HG03103 (cell line): ENCODE measurements at regions not wholly inside any gene's neighbourhood (a gene's known extent, or its start where the extent isn't known, plus 50 kb on each side); places are given as distances from the start of the nearest gene placed in this dataset.

Experiments
- ATAC-seq: cut with Tn5 transposase; IDR thresholded peaks from one replicate; pipeline ENCODE4 v1.9.1; 2021; ENCODE audit warnings: low read depth; ENCODE audit not compliant: unreplicated experiment

DNA sequence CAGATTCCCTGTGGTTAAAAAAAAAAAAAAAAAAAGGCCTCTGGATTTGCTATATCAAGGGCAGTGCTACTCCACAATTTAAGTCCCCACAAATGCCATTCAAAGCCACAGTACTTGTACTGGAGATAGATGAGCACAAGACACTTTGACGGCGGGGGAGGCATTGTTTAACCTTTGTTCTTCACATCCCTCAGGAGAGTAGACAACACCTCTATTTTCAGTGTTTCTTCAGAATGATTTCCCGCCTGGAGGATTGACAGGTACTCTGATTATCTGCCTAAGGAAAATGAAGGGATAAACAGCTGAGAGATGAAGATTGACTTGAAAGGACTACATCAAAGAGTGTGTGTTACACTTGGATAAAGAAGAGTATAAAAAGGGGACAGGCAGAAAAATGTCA is 58.7 kb downstream of the OTOL1 start:
- no peak for ATAC-seq

DNA sequence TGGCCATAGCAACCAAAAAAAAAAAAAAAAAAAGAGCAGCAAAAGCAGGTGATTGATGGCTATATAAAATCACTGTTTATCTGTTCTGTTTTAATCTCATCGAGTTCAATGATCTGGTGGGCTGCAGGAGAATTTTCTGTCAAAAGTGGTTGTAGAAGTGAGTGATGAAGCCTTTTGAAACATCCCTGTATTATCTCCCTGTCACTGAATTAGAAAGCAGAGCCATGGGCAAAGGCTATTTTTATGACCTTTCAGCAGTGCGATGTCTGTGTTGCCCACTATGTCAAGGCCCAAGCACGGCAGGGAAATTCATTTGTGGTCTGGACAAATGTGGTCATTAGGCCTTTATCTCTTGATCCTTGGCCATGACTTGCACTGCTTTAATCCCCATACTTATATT is 59.9 kb downstream of the OTOL1 start:
- ATAC-seq: no peak

DNA sequence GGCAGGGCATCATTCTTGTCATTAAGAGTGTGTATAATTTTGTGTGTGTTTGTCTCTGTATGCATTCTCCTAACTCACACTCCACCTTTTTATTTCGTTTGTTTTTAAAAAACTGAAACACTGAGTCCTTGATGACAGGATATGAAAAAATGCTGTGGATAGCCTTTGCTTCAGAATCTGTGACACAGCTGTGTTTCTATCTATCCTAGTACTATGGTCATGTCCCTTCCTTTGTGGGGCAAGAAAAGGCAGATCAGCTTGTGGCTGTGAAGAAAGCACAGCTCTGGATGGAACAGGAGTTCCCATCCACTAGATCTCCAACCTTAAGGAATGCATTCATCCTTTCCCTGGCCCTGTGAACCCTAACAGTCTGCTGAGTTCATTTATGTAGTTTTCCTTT is 60.3 kb downstream of the OTOL1 start:
- no peak for ATAC-seq

DNA sequence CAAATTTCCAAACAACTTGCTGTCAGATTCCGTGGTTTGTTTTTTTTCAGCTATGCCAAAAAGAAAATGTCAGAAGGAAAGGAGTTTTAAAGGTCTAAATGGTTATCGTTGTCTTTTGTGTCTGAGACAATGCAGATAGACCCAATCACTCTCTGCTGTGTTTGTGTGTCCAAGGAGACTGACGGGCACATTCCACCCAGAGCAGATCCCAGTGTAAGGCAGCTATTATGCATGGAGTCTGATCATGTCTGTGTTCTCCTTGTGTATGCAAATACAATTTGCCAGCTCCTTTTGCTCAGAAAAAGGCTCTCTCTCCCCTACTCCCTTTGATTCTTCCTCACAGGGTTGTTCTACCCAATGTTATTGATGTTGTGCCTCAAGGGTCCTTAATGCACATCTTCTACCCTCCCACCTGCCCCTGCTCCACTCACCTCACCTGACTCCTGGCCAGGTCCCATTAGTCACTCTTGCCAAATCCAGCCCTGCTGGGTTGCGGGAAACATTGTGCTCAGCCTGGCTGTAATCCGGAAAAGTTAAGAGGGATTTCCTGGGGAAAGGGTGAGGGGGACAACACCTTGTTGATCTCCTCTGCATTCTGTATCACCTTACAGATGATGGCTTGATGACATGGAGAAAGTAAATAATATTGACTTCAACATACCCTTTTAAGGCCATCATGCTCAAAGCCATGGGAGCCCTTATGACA is 61.0 kb downstream of the OTOL1 start:
- no peak for ATAC-seq

DNA sequence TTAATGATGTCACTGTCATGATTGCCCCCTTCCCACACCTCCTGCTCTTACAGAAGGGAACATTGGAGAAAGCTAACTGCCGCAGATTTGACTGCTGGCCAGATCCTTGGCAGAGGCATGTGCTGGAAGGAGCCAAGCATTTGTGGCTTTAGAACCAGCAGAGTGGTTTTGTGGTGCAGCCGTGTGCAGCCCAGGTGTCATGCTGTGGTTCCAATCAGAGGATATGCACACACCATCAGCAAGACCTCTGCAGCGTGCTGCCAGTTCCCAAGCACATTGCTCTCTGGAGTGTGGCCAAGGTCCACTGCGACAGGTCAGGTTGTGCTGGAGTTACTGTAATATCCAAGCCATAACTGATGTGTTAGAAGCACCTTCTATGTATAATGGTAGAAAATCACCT is 61.6 kb downstream of the OTOL1 start:
- no peak for ATAC-seq

DNA sequence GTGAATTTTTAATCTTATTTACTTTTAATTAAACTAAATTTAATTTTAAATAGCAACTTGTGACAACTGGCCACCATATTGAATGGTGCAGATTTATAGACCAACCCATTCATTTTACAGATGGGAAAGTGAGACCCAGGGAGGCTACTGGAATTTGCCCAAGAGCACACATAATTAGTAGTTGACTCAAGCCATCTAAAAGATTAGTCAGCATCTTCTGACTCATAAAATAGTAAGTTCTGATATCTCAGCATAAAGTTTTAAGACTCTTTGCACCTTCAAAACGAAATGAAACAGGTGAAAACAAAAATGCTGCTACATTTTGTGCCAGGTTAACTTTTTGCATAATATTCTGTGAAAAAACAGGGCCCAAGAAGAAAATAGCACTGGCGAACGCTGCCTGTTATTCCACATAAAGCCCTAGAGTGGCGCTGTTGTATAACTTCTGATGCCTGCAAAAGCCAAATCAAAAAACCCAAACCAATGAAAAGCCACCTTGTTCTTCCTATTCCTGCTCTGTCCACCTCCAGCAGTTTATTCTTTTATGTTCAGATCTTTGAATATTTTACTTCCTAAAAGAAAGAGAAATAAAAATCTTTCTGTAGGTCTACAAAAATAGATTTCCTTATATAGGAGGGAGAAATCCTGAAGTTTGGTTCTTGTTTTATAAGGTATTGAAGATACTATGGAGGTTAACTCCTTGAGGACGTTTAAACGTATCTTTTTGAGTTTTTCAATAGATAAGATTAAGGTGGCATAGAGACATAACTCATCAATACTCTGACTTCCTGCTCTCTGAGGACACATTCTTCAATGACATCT is 62.8 kb downstream of the OTOL1 start:
- peak; percentile 60 for ATAC-seq

DNA sequence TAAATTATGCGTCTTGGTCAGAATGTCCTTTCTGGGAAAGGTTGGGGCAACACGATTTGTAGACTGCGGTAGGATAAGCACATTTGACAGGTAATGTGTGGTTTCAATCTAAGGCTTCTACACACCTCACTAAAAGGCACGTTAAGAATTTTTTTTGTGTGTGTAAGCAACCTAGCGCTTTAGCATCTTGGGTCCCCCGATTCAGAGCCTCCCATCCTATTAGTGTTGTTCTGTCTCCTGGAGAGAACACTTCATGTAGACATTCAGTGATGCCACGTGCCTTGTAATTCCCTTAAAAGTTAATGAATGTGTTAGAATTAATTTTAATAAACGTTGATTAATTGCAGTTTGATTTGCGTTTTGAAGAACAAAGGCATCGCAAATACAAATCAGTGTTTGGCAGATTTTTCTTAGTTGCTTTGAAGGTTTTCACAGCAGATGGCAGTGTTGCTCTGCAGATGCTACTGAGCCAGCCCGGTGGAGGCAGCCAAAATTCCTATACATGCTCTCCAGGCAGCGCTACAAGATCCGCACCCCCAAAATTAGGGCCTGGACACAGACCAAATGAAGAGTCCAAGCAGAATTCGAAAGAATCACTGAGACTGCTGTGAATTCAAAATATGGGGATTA is 63.5 kb downstream of the OTOL1 start:
- ATAC-seq: no peak

DNA sequence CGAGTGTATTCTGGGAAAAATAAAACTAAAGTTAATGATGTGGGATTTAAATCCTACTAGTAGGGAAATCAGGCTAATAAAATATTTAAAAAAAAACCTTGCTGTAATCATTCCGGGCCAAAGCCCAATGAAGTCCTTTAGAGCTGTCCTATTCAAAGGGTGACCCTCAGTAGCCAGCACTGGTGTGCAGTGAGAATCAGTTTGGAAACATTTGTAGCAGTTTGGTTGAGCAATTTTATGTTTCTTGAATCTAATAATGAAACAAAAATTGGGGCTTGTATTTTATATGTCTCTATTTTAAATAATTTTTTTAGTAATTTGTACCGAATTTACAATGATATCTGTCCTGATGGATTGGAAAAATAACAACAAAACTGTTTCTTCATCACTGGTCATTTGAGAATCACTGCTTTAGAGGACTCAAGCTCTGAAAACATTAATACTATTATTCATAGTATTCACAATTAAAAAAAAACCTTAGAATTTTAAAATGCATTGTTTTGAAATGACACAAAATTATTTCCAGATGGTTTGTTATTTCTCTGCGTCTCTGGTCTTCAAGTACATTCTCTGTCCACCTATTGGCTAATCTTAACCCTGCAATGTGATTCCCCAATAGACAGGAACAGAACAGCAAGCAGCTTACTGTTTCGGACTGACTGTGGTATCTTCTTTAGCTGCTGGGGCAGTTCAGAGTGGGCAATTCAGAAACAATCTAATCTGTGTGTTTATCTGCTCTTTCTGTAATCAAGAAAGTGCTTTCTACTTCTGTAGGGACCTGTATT is 71.2 kb downstream of the OTOL1 start:
- ATAC-seq: no peak

DNA sequence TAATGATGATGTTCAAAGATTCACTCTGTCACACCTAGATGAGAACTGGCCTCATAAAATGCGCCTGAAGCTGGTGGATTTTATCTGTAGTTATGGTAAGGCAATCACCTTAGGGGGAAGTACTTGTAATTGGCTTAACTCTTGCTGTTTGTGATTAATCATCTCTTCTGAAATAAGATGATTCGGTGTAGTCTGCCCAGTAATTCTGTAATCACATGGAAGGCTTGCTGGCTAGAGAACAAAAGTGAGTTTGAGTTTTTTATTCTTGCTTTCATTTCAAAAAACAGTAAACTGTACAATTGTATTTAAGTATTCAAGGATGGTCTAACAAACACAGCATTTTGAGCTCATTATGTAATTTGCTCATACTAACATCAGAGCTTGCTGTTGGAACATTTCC is 72.1 kb downstream of the OTOL1 start:
- ATAC-seq: no peak

DNA sequence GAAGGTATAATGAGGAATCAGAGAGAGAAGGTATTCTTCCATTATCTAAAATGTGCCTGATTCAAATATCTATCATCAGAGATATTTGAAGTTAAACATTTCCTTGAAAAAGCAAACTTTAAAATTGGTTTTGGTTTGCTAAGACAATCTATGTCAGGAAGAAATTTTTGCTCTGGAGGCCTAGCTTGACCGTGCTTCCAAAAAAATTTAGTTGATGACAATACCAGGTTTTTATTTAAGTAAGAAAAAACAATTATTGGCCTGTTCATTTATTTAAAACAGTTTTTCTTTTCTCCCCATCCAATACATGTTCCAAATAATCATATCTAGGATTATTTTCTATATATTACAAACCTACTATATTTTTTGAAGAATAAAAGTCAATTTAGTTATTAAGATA is 75.3 kb downstream of the OTOL1 start:
- ATAC-seq: no peak

DNA sequence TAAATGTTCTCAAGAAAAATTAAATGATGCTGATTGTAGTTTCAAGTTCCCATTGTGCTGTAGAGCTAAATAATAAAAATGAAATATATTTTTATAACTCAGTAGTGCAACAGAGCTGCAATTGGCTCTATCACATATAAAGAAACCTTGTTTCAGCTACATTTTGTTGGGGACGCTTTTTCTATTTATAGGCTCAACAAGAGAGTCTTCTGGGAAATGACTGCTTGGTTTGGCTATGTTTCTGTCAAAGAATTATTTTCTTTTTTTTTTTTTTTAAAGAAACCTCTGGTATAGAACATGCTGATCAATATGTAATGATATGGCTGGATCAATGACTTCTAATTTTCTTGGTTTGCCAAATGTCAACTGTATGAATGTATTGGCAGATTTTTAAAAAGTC is 76.5 kb downstream of the OTOL1 start:
- no peak for ATAC-seq

DNA sequence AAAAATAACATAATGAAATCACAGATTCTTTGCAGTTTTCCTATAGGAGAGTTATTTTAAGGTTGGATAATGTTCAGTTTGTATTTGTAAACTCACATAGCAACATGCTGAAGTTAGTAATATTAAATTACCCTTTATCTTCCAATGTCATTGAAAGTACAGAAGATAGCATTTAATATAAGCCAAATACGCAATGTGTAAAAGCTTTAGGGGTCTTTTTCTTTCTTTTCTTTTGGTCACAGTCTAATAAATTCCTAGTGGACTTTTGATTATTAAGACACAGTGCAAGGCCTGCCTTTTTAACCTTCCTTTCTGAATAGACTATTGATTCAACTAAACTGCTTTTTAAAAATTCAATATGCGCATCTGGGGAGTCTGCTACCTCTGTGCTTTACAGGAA is 79.3 kb downstream of the OTOL1 start:
- ATAC-seq: no peak

DNA sequence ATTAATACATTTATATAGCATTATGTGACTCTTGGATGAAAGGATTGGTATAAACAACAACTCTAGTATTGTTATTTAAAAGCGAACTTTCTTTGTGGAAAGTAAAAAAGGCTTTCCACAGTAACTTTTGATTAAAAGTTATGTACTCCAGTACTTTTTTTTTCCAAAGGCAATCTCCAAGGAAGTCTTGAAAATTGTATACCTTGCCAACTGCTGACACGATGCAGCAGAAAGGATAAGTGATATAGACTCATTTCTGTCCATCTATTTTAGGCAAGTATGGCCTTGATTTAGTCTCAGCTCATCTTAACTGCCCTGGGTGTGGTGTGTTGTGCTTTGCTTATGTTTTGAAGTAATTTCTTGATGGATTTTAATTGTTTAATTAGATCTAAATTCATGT is 79.7 kb downstream of the OTOL1 start:
- ATAC-seq: no peak

DNA sequence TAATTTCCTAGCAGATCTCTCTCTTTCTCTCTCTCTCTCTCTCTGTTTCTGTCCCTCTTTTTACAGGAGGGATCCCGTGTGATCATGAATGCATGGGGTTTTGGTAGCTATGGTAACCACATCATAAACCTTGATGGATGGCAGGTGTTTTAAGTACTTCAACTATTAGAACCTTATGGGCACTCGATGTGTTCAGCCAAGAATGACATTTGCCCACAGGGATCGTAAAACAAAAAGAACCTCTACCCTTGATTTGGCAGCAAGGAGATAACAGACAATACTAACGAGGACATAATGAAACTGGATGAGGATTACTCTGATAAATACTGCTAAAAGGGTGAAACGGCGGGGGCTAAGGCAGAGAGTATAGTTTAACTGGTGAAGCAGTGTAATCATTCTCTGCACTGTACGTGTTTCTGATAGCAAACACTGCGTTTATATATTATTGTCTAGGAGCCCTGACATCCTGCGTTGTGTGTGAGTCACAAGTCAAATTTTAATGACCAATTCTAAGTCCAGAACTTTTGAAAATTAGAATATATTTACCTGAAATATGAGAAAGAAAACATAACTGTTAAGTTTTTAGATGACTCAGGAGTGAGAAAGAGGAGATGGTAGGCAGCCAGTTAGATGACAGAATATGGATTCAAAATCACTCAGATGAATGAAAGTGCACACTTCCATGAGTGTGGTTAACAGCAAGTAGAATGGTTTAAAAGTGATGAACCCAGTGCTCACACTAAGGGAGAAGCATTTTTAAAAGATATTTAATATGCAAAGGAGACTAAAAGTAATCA is 80.3 kb downstream of the OTOL1 start:
- ATAC-seq: no peak

DNA sequence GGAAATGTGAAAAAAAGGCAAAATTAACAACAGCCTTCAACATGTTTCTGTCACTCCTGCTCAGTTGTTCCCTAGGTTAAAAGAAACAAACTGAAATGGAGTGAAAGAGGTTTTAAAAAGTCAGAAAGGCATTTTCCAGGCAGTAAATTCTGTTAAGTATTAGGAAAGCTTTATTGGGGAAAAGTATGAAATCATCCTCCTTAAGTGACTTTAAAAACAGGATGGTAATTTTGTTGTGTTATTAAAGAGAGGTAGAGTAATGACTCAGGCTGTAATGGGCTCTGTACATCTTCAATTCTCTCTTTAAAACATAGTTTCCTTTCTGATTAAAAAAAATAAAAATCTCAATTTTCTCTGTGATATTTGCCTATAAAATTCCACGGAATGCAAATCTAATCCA is 81.1 kb downstream of the OTOL1 start:
- no peak for ATAC-seq

DNA sequence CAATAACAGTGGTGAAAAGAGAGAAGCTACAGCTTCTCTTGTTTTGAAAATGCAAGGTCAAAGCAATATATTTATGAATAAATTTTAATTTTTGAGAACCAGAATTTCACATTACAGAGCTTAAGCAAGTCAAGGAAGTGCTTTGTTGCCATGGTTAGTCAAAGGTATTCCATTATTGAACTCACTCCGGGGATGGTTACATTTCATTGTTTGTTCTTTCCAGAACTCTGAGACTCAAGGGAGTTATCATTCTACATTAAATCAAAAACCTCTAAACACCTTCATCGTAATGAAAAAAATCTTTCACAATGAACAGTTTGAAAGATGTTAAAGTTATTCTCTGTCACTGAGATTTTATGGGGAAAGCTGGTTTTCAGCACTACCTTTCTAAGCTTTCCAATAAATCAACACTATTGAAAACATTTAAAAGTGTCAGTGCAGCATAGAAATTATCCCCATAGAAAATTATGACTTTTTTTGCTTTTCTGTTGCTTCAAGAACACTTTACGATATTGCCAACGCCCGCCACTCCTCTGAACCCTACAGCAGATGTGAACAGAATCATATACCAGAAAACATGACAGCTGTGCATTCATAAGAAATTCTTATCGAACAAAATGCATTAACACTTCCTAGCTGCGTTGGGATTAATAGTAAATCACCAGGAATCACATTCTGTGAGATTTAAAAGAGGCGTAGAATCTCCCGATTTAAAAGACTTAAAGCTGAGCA is 83.0 kb downstream of the OTOL1 start:
- ATAC-seq: no peak

DNA sequence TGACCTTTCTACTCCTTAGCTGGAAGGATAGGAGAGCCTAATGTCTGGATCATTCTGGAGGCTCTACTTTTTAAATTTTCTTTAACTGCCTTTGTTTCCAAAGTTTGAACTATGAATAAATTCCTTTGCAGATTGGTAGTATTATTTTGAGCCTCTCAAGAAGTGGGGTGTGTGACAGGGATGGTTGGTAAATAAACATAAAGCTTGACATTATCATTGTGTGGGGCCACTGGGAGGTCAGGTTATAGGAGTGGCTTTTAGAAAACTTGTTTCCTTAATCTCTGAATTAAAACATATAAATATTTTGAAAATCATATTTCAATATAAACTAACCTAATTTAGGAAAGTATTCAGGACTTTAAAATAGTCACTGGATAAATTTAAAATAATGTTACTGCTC is 89.3 kb downstream of the OTOL1 start:
- ATAC-seq: no peak

DNA sequence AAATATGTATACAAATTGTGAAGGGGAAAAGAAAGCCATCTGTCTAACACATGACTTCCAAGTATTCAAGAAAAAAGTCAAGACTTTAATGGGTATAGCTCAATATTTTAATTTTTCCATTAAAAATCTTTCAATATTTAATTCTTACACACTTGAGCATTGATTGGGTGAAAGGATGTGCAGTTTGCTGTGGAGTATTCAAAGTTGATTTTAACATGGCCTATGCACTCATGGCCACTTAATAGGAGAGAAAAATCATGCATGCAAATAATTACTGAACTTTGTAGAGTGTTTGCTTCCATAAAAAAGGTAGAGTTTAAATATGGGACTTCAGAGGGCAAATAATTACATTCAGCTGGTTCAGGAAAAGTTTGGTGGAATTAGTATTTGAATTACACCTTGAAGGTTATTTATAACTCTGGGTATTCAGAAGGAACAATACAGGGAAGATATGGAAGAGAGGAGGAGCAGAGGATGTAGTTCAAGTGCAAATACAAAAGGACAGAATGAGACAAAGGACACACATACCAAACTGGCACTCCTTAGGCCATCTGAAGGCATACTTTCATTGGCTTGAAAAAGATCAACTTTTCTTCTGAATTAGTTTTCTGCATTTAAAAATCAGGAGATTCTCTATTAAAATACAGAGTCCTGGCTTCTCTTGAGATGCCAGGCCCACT is 90.1 kb downstream of the OTOL1 start:
- ATAC-seq: no peak

DNA sequence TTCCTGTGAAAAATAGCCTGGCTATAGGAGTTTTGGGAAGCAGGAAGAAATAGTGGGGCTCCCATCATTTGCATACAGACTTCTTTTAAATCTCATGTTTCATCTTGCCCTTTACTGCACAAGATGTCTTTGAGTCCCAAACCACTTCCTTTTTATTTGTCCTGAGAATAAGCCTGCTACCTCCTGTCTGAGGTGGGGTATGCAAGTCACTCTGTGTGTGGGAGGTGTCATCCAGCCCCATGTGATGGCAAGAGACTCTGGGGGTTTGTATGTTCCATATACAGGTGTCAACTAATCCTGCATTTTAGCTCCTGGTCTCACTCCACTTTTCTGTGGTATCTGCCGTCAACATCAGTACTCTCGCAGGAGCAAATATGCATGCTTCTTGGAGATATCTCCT is 102.0 kb downstream of the OTOL1 start:
- no peak for ATAC-seq
